Fibroblast of villous mesenchyme (primary cell): ENCODE measurements at regions not wholly inside any gene's neighbourhood (a gene's known extent, or its start where the extent isn't known, plus 50 kb on each side); places are given as distances from the start of the nearest gene placed in this dataset.
A peak's percentile ranks its signal among the peaks of the same experiment; 100 is the strongest.

ENCODE experiments used
- DNase-seq: peaks from one replicate; pipeline ENCODE4 v3.0.0-alpha.2; 2010; ENCODE audit warnings: low read depth
- H3K4me3 ChIP-seq: 2 replicates; pipeline ENCODE4 v1.5.1; 2011; ENCODE audit warnings: low read depth, mild to moderate bottlenecking, low read length
- TF ChIP-seq, protein P1 (sequence below): IDR thresholded peaks from 2 replicates; pipeline ENCODE4 v1.5.1; 2012; ENCODE audit warnings: low read depth, mild to moderate bottlenecking, low read length; ENCODE audit not compliant: insufficient read depth

GRCh38 chr3:152185891-152186630 lies 82.7 kb upstream of the MBNL1 start:
- peak; percentile 30 for DNase-seq
- TF ChIP-seq, protein P1, sequence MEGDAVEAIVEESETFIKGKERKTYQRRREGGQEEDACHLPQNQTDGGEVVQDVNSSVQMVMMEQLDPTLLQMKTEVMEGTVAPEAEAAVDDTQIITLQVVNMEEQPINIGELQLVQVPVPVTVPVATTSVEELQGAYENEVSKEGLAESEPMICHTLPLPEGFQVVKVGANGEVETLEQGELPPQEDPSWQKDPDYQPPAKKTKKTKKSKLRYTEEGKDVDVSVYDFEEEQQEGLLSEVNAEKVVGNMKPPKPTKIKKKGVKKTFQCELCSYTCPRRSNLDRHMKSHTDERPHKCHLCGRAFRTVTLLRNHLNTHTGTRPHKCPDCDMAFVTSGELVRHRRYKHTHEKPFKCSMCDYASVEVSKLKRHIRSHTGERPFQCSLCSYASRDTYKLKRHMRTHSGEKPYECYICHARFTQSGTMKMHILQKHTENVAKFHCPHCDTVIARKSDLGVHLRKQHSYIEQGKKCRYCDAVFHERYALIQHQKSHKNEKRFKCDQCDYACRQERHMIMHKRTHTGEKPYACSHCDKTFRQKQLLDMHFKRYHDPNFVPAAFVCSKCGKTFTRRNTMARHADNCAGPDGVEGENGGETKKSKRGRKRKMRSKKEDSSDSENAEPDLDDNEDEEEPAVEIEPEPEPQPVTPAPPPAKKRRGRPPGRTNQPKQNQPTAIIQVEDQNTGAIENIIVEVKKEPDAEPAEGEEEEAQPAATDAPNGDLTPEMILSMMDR = no peak
- no peak overlapping the region for H3K4me3 ChIP-seq

DNA sequence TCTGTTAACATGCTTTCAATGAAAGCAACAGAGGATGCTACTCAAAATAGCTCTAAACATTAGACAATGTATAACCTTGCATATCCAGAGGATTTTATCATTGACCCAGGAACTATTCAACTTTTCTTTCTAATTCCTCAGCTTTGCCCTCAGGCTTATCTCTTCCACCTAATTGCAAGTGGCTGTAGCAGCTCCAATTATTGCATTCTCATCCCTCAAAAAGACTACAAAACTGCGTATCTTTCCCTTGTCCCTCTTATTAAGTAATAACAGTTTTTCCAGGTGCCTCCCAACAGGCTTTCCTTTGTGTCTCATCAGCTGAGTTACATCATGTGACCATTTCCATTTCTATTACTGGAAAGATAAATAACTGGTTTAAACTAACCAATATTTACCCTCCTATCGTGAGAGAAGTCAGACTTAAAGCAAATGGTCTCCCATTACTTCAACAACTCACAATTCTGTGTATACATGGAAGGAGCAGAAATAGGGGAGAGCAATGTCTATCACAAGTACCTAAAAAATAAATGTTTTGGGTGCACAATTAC lies 78.0 kb upstream of the MBNL1 start:
- DNase-seq = no peak
- TF ChIP-seq, protein P1 = no peak
- no peak overlapping the region for H3K4me3 ChIP-seq

DNA sequence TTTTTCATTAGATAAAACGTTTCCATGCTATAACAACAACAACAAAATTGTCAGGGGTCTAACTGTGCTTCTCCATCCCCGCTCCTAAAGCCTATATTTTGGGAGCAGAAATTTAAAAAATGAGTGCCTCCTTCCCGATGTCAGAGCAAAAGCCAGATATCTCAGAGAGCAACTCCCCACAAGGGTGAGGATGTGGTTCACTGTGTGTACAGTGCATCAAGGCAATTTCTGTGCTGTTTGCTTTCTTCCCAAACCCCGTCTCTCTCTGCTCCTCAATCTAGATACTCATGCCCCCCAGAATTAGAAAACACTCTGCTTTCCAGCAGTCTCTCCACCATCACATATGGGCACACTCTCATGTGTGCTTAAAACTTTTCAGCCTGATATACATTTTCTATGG lies 76.7 kb upstream of the MBNL1 start:
- no peak overlapping the region for H3K4me3 ChIP-seq
- TF ChIP-seq, protein P1 = no peak
- no peak for DNase-seq

DNA sequence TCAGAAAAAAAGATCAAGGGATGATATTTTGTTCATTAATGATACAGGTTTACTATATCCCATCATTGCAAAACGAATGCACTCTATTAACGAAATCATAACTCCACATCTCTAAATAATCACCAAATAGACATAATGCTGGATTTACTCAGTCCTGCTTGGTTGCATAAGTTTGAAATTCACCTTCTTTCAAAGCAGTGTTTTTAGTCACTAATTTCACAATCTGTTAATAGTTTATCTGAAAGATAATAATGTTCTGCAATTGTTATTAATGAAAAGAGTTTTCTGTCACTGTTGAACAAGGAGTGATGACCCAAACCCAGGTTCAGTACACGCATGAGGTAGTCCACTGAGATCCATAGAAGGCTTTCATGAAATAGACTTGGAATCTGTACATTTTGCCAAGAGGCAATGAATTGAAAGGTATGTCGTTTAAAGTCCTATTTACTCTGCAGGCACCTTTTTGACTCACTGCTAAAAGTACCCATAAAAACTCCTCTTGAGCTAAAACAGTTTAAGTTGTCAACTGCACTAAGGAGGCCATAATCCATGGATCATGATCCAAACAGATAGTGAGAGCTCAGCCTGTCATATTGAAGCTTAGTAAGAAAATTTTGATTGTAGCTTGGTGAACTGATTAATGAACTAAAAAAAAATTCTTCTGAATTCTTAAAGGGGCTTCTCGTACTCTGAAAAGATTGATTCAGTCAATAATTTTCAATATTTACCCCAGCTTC lies 75.6 kb upstream of the MBNL1 start:
- peak; percentile 68 for DNase-seq
- TF ChIP-seq, protein P1 = no peak

DNA sequence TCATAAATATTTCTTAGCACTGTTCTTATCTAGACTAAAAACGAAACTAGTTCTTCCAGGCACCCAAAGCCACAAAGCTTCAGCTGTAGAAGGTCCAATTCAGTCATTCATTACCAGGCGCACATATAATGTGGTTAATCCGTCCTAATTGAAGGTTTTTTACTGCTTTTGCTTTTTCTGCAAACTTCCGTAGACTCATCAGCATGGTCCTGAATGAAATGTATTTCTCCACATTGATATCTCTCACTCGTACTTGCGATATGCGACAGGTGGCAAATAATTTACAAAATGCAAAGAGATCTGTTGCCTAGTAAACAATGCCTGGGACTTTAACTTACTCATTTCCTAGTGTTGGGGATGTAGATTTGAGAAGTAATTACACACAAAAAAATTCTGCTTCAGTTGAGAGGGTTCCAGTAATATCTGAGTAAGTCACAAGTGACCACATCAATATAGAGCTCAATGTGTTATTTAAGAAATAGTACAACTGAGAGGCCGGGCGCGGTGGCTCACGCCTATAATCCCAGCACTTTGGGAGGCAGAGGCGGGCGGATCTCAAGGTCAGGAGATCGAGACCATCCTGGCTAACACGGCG lies 75.0 kb upstream of the MBNL1 start:
- TF ChIP-seq, protein P1 = no peak
- peak; percentile 57 for DNase-seq
- H3K4me3 ChIP-seq = peak overlapping the region; percentile 41

More for the DNA sequence above, 75.6 kb upstream of the MBNL1 start:
- peak overlapping the region; percentile 41 for H3K4me3 ChIP-seq

- no peak for DNase-seq
- H3K4me3 ChIP-seq = no peak overlapping the region
- TF ChIP-seq, protein P1 = no peak
Observed at GRCh38 chr3:152195206-152195605, 73.5 kb upstream of the MBNL1 start.
